ENCODE measurements at regions not wholly inside any gene's neighbourhood (a gene's known extent, or its start where the extent isn't known, plus 50 kb on each side); places are given as distances from the start of the nearest gene placed in this dataset.
"Not testable (repeated sequence)": the region's sequence is repeated elsewhere in the genome, so short reads cannot be mapped to it uniquely, and the experiment has no call there.

- Histone ChIP-seq H3K36me3 (no peaks in the 10 kb centered on the region), H3K9me3 (replicated peaks) (no peaks in the 10 kb centered on the region), H3K27ac (no peak overlapping the region), H3K4me1 (replicated peaks) (no peaks in the 10 kb centered on the region), H3K4me3 (no peak overlapping the region), H3K27me3 (replicated peaks) (no peaks in the 10 kb centered on the region)
- DNase-seq (ENCODE audit: low read depth in 1 of 2, low spot score in 2 of 2), result no peak
Measured at GRCh38 chr7:34207810-34208209, 302.5 kb downstream of the BMPER start.

GRCh38 chr7:34208878-34209621 is 303.7 kb downstream of the BMPER start:
- Histone ChIP-seq H3K9me3 (replicated peaks) (no peaks in the 10 kb centered on the region), H3K27ac (no peak overlapping the region), H3K4me1 (replicated peaks) (no peaks in the 10 kb centered on the region), H3K27me3 (replicated peaks) (no peaks in the 10 kb centered on the region), H3K36me3 (no peaks in the 10 kb centered on the region), H3K4me3 (no peak overlapping the region)
- DNase-seq (ENCODE audit: low read depth in 1 of 2, low spot score in 2 of 2), result no peak

- H3K27me3 ChIP-seq (replicated peaks), result no peaks in the 10 kb centered on the region
- no peaks in the 10 kb centered on the region for H3K36me3 ChIP-seq
- H3K9me3 ChIP-seq (replicated peaks), result no peaks in the 10 kb centered on the region
- H3K4me3 ChIP-seq, result no peak overlapping the region
- no peak overlapping the region for H3K27ac ChIP-seq
- no peaks in the 10 kb centered on the region for H3K4me1 ChIP-seq (replicated peaks)
- no peak for DNase-seq (ENCODE audit: low read depth in 1 of 2, low spot score in 2 of 2)
Measured at GRCh38 chr7:34211018-34211417, 305.7 kb downstream of the BMPER start.

DNA sequence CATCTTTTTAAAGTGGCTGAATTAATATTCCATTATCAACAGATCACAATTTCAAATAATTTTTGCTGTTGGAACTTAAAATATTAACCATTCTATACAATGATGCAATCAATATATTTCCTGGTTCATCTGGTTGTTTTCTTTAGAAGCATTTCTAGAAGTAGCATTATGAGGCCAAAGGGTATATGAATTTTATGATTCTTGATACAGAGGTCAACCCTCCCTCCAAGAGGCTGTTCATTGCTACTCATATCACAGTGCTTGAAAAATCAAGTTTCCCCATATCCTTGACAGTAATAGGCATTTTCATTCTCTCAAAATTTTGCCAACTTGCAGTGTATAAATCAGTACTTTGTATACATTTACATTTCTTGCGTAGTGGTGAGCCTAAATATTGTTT is 312.6 kb downstream of the BMPER start:
- no peak overlapping the region for H3K4me3 ChIP-seq

DNA sequence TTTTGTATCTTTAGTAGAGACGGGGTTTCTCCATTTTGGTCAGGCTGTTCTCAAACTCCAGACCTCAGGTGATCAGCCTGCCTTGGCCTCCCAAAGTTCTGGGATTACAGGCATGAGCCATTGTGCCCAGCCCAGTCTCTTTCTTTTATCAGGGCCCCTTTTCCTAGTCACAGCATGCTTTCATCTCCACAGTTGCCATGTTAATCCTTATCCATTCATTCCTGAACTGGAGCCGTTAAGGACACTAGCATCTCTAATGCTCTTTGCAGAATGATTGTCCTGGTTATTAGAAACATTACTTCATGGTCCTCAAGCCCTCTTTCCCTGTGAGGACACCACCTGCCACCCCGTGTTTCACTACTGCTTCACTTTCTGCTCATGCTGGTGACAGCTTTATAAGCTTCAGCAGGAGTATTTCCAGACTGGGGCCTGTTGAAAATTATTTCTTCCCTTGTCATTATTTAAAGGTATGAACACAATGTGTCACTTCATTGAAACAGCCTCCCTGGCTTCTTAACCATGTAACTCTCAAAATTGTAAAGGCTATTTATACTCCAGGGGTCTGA is 313.9 kb downstream of the BMPER start:
- H3K4me3 ChIP-seq, result no peak overlapping the region
- DNase-seq (ENCODE audit: low read depth in 1 of 2, low spot score in 2 of 2), result no peak

More for the DNA sequence above, 312.6 kb downstream of the BMPER start:
- Histone ChIP-seq H3K36me3 (no peaks in the 10 kb centered on the region), H3K27ac (no peak overlapping the region), H3K9me3 (replicated peaks) (no peaks in the 10 kb centered on the region), H3K4me1 (replicated peaks) (no peaks in the 10 kb centered on the region), H3K27me3 (replicated peaks) (no peaks in the 10 kb centered on the region)
- no peak for DNase-seq (ENCODE audit: low read depth in 1 of 2, low spot score in 2 of 2)

GRCh38 chr7:34220506-34221185 is 315.3 kb downstream of the BMPER start:
- no peak overlapping the region for H3K27ac ChIP-seq

More for the DNA sequence above, 313.9 kb downstream of the BMPER start:
- H3K4me1 ChIP-seq (replicated peaks), result no peaks in the 10 kb centered on the region
- H3K36me3 ChIP-seq, result no peaks in the 10 kb centered on the region
- peaks cover 5% of the 10 kb centered on the region; the same call in 1 of the 2 replicates for H3K27me3 ChIP-seq (replicated peaks)
- no peaks in the 10 kb centered on the region for H3K9me3 ChIP-seq (replicated peaks)
- no peak overlapping the region for H3K27ac ChIP-seq

DNA sequence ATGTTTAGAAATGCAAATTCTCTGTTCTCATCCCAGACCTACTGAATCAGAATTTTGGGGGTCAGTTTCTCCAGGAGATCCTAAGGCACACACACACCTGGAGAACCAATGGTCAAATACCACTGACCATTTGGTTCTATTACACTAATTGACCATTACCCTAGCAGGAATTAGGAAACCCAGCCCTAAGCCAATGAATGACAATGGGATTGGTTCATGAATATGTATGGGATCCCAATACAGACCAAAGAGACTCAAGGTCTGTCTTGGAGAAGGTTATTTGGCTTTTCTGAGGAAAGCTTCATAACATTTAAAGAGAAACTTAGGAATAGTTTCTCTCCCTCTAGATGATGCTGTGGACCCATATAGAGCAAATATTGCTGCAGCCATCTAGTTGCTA is 317.0 kb downstream of the BMPER start:
- H3K27me3 ChIP-seq (replicated peaks), result peaks cover 5% of the 10 kb centered on the region; the same call in 1 of the 2 replicates
- no peak overlapping the region for H3K27ac ChIP-seq
- H3K36me3 ChIP-seq, result no peaks in the 10 kb centered on the region
- H3K9me3 ChIP-seq (replicated peaks), result no peaks in the 10 kb centered on the region
- no peak overlapping the region for H3K4me3 ChIP-seq
- no peak for DNase-seq (ENCODE audit: low read depth in 1 of 2, low spot score in 2 of 2)
- H3K4me1 ChIP-seq (replicated peaks), result no peaks in the 10 kb centered on the region

More at GRCh38 chr7:34220506-34221185, 315.3 kb downstream of the BMPER start:
- Histone ChIP-seq H3K4me3 (no peak overlapping the region), H3K27me3 (replicated peaks) (peaks cover 5% of the 10 kb centered on the region; the same call in 1 of the 2 replicates), H3K36me3 (no peaks in the 10 kb centered on the region), H3K4me1 (replicated peaks) (no peaks in the 10 kb centered on the region), H3K9me3 (replicated peaks) (no peaks in the 10 kb centered on the region)
- no peak for DNase-seq (ENCODE audit: low read depth in 1 of 2, low spot score in 2 of 2)

DNA sequence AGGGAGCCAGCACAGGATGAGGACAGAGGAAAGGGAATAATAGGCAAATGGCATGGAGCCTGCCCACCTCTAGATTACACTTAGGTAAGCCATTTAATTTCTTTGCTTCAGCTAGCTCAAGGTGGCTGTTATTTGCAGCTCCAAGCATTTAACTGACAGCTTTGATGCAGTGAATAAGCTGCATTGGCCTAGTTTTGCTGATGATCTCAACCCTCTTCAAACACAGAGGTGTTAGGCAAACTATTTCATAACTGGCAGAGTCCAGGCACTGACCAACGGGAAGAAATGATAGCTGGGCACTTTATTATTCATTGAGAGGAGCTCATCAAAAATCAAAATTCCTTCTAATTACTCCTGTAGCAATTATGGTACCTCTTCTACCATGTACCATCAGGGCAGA is 317.4 kb downstream of the BMPER start:
- no peak for DNase-seq (ENCODE audit: low read depth in 1 of 2, low spot score in 2 of 2)
- Histone ChIP-seq H3K4me3 (no peak overlapping the region), H3K9me3 (replicated peaks) (no peaks in the 10 kb centered on the region), H3K27ac (no peak overlapping the region), H3K4me1 (replicated peaks) (no peaks in the 10 kb centered on the region), H3K27me3 (replicated peaks) (peaks cover 5% of the 10 kb centered on the region; the same call in 1 of the 2 replicates), H3K36me3 (no peaks in the 10 kb centered on the region)

GRCh38 chr7:34224281-34224680 is 318.9 kb downstream of the BMPER start:
- Histone ChIP-seq H3K36me3 (no peaks in the 10 kb centered on the region), H3K4me1 (replicated peaks) (no peaks in the 10 kb centered on the region), H3K4me3 (no peak overlapping the region), H3K9me3 (replicated peaks) (no peaks in the 10 kb centered on the region), H3K27me3 (replicated peaks) (peaks cover 5% of the 10 kb centered on the region; the same call in 1 of the 2 replicates), H3K27ac (no peak overlapping the region)
- DNase-seq (ENCODE audit: low read depth in 1 of 2, low spot score in 2 of 2), result no peak

GRCh38 chr7:34225193-34225592 is 319.9 kb downstream of the BMPER start:
- no peaks in the 10 kb centered on the region for H3K9me3 ChIP-seq (replicated peaks)
- H3K27ac ChIP-seq, result no peak overlapping the region
- no peaks in the 10 kb centered on the region for H3K4me1 ChIP-seq (replicated peaks)
- no peak for DNase-seq (ENCODE audit: low read depth in 1 of 2, low spot score in 2 of 2)
- no peak overlapping the region for H3K4me3 ChIP-seq
- H3K27me3 ChIP-seq (replicated peaks), result peaks cover 5% of the 10 kb centered on the region; the same call in 1 of the 2 replicates
- no peaks in the 10 kb centered on the region for H3K36me3 ChIP-seq

DNA sequence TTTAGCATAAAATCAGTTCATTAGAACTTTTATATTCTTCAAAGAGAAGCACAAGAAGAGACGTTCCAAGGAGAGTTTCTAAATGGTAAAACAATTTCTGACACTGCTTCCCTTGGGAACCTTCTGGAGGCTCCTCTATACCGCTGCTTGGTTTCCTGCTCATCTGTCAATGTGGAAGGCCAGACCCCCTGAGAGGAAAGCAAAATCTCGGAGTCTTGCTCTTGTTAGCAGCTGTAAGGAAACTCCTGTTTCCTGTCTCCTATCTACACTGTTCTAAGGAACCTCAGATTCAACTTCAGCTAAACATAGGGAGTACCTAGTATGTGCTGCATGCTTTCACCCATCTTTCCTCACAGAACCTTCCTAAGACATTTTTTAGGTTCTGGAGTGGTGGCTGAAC is 322.2 kb downstream of the BMPER start:
- H3K27ac ChIP-seq, result no peak overlapping the region
- H3K27me3 ChIP-seq (replicated peaks), result peaks cover 5% of the 10 kb centered on the region; the same call in 1 of the 2 replicates
- H3K4me3 ChIP-seq, result no peak overlapping the region
- H3K4me1 ChIP-seq (replicated peaks), result no peaks in the 10 kb centered on the region
- no peak for DNase-seq (ENCODE audit: low read depth in 1 of 2, low spot score in 2 of 2)
- H3K36me3 ChIP-seq, result no peaks in the 10 kb centered on the region
- H3K9me3 ChIP-seq (replicated peaks), result no peaks in the 10 kb centered on the region

DNA sequence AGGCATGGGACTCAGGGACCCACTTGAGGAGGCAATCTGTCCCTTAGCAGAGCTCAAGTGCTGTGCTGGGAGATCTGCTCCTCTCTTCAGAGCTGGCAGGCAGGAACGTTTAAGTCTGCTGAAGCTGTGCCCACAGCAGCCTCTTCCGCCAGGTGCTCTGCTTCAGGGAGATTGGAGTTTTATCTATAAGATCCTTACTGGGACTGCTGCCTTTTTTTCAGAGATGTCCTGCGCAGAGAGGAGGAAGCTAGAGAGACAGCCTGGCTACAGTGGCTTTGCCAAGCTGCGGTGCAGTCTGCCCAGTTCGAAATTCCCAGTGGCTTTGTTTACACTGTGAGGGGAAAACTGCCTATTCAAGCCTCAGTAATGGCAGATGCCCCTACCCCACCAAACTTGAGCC is 329.8 kb downstream of the BMPER start:
- not testable (repeated sequence) for H3K4me3 ChIP-seq; H3K4me1 ChIP-seq (replicated peaks); H3K36me3 ChIP-seq; DNase-seq (ENCODE audit: low read depth in 1 of 2, low spot score in 2 of 2); H3K27me3 ChIP-seq (replicated peaks); H3K27ac ChIP-seq; H3K9me3 ChIP-seq (replicated peaks)

DNA sequence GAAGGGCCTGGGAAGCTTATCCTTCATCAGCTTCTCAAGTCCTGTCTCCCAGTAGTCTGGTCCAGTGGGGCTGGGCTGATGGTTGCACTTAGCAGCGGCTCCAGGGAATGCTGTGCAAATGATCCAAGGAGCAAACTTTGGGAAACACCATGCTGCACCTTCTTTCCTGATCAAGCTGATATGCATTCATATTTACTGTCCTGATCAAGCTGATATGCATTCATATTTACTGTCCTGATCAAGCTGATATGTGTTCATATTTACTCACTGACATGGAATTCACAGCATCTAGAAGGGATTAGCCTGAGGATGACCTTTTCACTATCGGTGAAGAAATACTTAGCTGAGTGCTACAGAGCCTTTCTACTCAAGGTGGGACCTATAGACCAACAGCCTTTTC is 330.7 kb downstream of the BMPER start:
- Histone ChIP-seq H3K9me3 (replicated peaks) (no peaks in the 10 kb centered on the region), H3K4me3 (no peak overlapping the region), H3K36me3 (no peaks in the 10 kb centered on the region), H3K27ac (no peak overlapping the region), H3K4me1 (replicated peaks) (no peaks in the 10 kb centered on the region), H3K27me3 (replicated peaks) (no peaks in the 10 kb centered on the region)
- DNase-seq (ENCODE audit: low read depth in 1 of 2, low spot score in 2 of 2), result no peak

DNA sequence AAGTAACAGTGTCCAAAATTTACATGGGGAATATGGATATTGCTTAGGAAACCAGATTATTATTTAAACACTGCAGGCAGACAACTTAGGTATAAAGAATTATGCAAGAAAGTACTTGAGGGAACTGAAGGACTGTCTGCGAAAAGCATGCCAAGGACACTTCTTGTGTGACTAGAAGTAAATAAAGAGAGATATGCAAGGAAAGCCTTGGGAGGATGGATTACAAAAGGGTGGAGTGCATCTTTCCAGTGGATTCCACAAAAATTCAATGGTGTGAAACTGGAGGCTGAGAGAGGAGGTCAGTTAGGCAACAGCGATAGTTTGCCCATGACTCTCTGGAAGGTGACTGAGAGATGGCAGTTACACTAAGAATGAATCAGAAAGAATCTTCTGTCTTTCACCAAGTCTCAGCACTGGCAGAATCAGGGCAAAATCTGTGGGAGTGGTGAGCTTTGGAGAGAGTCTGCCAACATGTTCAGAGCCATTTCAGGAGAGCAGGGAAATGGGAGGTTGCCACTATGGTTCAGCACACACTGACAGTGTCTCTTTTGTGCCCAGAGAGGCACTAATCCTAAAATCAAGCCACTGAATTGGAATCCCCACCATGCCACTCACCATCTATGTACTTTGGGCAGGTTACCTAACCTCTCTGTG is 331.6 kb downstream of the BMPER start:
- Histone ChIP-seq H3K27ac (no peak overlapping the region), H3K27me3 (replicated peaks) (no peaks in the 10 kb centered on the region), H3K4me3 (no peak overlapping the region), H3K9me3 (replicated peaks) (no peaks in the 10 kb centered on the region), H3K36me3 (no peaks in the 10 kb centered on the region), H3K4me1 (replicated peaks) (no peaks in the 10 kb centered on the region)
- DNase-seq (ENCODE audit: low read depth in 1 of 2, low spot score in 2 of 2), result no peak
